ENCODE measurements at regions not wholly inside any gene's neighbourhood (a gene's known extent, or its start where the extent isn't known, plus 50 kb on each side); places are given as distances from the start of the nearest gene placed in this dataset.

GRCh38 chr18:78171954-78172353 is 807.7 kb upstream of the SALL3 start:
- no peak overlapping the region for H3K4me3 ChIP-seq (ENCODE audit: low read depth, low read length)
- TF ChIP-seq CTCF (IDR thresholded peaks at IDR 0.05; ENCODE audit: low read depth, low read length), result no peak

GRCh38 chr18:78174737-78175136 is 804.9 kb upstream of the SALL3 start:
- no peak overlapping the region for H3K4me3 ChIP-seq (ENCODE audit: low read depth, low read length)
- no peak for TF ChIP-seq CTCF (IDR thresholded peaks at IDR 0.05; ENCODE audit: low read depth, low read length)

GRCh38 chr18:78178812-78179211 is 800.8 kb upstream of the SALL3 start:
- no peak for TF ChIP-seq CTCF (IDR thresholded peaks at IDR 0.05; ENCODE audit: low read depth, low read length)
- no peak overlapping the region for H3K4me3 ChIP-seq (ENCODE audit: low read depth, low read length)

- no peak overlapping the region for H3K4me3 ChIP-seq (ENCODE audit: low read depth, low read length)
- TF ChIP-seq CTCF (IDR thresholded peaks at IDR 0.05; ENCODE audit: low read depth, low read length), result no peak
Observed at GRCh38 chr18:78180741-78181140, 798.9 kb upstream of the SALL3 start.

GRCh38 chr18:78183815-78184214 is 795.8 kb upstream of the SALL3 start:
- TF ChIP-seq CTCF (IDR thresholded peaks at IDR 0.05; ENCODE audit: low read depth, low read length), result no peak
- no peak overlapping the region for H3K4me3 ChIP-seq (ENCODE audit: low read depth, low read length)

GRCh38 chr18:78191276-78191675 is 788.3 kb upstream of the SALL3 start:
- no peak overlapping the region for H3K4me3 ChIP-seq (ENCODE audit: low read depth, low read length)
- TF ChIP-seq CTCF (IDR thresholded peaks at IDR 0.05; ENCODE audit: low read depth, low read length), result no peak

GRCh38 chr18:78192054-78192453 is 787.6 kb upstream of the SALL3 start:
- H3K4me3 ChIP-seq (ENCODE audit: low read depth, low read length), result no peak overlapping the region
- TF ChIP-seq CTCF (IDR thresholded peaks at IDR 0.05; ENCODE audit: low read depth, low read length), result no peak
